Kidney (tissue), 13 donors: ENCODE measurements at regions not wholly inside any gene's neighbourhood (a gene's known extent, or its start where the extent isn't known, plus 50 kb on each side); places are given as distances from the start of the nearest gene placed in this dataset.

Source experiments
- DNase-seq, 5 donors: peaks; one replicate each; pipeline ENCODE4 v3.0.0-alpha.2; 2013 to 2020
- FAIRE-seq: peaks from 2 replicates; lab custom pipeline; 2012; peaks lifted over from hg19 to GRCh38; lab: Jason Lieb, UNC
- H3K27ac ChIP-seq, 2 donors: one replicate each; pipeline ENCODE4 v1.7.0; 2013; ENCODE audit warnings: low read depth in 2 of 2, low read length in 2 of 2, inconsistent platforms in 1 of 2
- H3K27me3 ChIP-seq: one replicate; pipeline ENCODE4 v1.7.1; 2013; ENCODE audit warnings: low read length, inconsistent platforms; ENCODE audit not compliant: control insufficient read depth, insufficient read depth
- H3K36me3 ChIP-seq, 3 donors: one replicate each; pipeline versions ENCODE4 v1.7.0 to v1.7.1; 2013; ENCODE audit warnings: low read length in 3 of 3, control low read depth in 1 of 3, inconsistent platforms in 1 of 3; ENCODE audit not compliant: insufficient read depth in 3 of 3, control insufficient read depth in 2 of 3
- H3K4me1 ChIP-seq, 3 donors: one replicate each; pipeline versions ENCODE4 v1.7.0 to v1.7.1; 2013; ENCODE audit warnings: low read length in 3 of 3, inconsistent platforms in 1 of 3, low read depth in 1 of 3; ENCODE audit not compliant: control insufficient read depth in 2 of 3, insufficient read depth in 2 of 3
- H3K4me3 ChIP-seq, 3 donors: one replicate each; pipeline versions ENCODE4 v1.7.0 to v1.8.1; 2013; ENCODE audit warnings: low read length in 3 of 3, control low read depth in 1 of 3, inconsistent platforms in 1 of 3
- H3K9ac ChIP-seq, 3 donors: one replicate each; pipeline versions ENCODE4 v1.7.0 to v1.7.1; 2013; ENCODE audit warnings: low read length in 3 of 3, control low read depth in 1 of 3, inconsistent platforms in 1 of 3
- H3K9me3 ChIP-seq, 3 donors: one replicate each; pipeline versions ENCODE4 v1.7.0 to v1.7.1; 2013; ENCODE audit warnings: low read length in 3 of 3, control low read depth in 1 of 3, inconsistent platforms in 1 of 3; ENCODE audit not compliant: control insufficient read depth in 2 of 3, insufficient read depth in 1 of 3
- intact Hi-C: fragments of 100-400 bp; cut with DNase I; formaldehyde crosslinking; loops from one replicate; pipeline ENCODE4 v1.11.1; 2022
- TF ChIP-seq, protein P1 (sequence below): IDR thresholded peaks from 3 replicates; pipeline ENCODE4 v1.5.1; 2012; ENCODE audit warnings: mild to moderate bottlenecking, moderate library complexity, borderline replicate concordance; ENCODE audit not compliant: insufficient read depth; ENCODE audit errors: extremely low read depth
- donor health status: control.
- donor health status: control.
- donor health status: control.
- donor health status: control.
- donor health status: control.
- donor health status: DM: yes; HTN: yes; CAD: no.
- donor health status: Normal renal cell carcinoma (clear cell type).

DNA sequence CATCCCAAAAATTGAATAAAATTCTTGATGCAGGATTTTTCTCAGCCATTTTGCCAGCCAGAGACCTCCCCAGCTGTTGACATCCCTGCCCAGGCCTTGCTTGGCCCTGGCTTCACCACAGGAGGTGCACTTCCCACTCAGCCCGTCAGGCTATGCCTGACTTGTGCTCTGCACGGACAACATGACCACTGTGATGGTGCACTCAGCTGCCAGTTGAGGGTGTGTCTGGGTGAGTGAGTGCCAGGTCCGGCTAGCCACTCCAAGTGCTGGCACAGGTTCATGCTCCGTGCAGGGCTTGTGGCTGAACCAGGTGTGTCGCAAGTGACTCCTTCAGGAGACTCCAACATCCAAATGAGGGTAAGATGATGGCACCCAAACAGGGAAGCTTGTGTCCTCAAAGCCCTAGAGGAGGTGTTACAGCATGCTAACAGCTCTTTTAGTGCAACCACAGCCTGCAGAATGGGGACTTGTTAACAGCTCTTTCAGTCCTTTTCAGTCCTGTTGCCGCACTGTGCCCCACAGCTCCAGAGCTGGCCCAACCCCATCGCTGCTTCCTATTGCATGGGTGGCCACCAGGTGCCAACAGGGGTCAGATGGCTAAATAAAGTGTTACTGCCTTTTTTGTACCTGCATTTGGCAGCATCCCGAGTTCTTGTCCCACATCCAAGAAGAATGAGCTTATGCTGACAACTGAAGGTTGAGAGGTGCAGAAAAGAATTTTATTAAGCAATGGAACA, 380.7 kb downstream of the SLITRK5 start:
- TF ChIP-seq, protein P1, sequence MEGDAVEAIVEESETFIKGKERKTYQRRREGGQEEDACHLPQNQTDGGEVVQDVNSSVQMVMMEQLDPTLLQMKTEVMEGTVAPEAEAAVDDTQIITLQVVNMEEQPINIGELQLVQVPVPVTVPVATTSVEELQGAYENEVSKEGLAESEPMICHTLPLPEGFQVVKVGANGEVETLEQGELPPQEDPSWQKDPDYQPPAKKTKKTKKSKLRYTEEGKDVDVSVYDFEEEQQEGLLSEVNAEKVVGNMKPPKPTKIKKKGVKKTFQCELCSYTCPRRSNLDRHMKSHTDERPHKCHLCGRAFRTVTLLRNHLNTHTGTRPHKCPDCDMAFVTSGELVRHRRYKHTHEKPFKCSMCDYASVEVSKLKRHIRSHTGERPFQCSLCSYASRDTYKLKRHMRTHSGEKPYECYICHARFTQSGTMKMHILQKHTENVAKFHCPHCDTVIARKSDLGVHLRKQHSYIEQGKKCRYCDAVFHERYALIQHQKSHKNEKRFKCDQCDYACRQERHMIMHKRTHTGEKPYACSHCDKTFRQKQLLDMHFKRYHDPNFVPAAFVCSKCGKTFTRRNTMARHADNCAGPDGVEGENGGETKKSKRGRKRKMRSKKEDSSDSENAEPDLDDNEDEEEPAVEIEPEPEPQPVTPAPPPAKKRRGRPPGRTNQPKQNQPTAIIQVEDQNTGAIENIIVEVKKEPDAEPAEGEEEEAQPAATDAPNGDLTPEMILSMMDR: no peak
- DNase-seq (peak in 1 of 5 donors; percentile 38), FAIRE-seq (no peak)
- H3K9ac ChIP-seq: no peak overlapping the region
- H3K9me3 ChIP-seq: peaks cover 0 to 4% (median 2%) of the 10 kb centered on the region in 3 donors
- intact Hi-C loops: no loop called here
- no peaks in the 10 kb centered on the region for H3K27me3 ChIP-seq
- no peaks in the 10 kb centered on the region for H3K36me3 ChIP-seq
- H3K4me3 ChIP-seq: no peak overlapping the region
- H3K4me1 ChIP-seq: no peaks in the 10 kb centered on the region
- H3K27ac ChIP-seq: no peak overlapping the region

DNA sequence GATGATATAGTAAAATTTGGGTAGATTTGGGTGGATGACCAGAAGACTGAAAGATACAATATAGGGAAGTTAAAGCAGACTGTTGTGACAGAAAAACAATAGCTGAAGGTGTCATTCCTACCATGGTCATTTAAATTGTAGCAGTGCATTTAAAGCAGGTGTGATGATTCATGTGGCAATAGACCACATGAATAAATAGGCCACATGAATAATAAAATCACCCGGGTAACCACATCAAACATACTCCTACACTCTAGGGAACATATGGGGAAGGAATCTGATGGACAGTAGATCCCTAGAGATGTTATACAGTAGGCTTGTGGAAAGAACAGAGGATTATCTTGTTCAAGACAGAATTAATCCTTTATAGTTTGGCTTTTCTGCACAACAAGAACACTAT, 392.6 kb downstream of the SLITRK5 start:
- H3K36me3 ChIP-seq: no peaks in the 10 kb centered on the region
- TF ChIP-seq, protein P1: no peak
- H3K27ac ChIP-seq: no peak overlapping the region
- DNase-seq (no peak), FAIRE-seq (no peak)
- H3K4me3 ChIP-seq: no peak overlapping the region
- no peaks in the 10 kb centered on the region for H3K9me3 ChIP-seq
- H3K27me3 ChIP-seq: no peaks in the 10 kb centered on the region
- intact Hi-C loops: no loop called here
- H3K4me1 ChIP-seq: no peaks in the 10 kb centered on the region
- no peak overlapping the region for H3K9ac ChIP-seq

DNA sequence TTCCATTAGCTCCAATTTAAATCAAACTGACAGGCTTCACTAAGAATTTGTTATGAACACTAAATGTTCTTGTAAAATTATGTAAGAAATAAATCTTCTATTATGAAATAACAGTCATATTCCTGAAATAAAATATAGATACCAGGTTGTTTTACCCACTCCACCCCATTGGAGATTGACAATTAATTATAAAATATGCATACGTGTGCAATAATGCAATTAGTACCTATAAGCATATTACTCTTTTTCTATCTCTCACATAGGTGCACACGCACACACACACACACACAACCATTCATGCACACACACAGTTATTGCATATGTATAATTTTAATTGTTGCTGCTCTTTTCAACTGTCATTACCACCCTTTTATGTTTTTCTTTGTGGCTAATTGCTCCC, 395.7 kb downstream of the SLITRK5 start:
- TF ChIP-seq, protein P1: no peak
- FAIRE-seq (no peak), DNase-seq (no peak)
- no peaks in the 10 kb centered on the region for H3K27me3 ChIP-seq
- H3K9me3 ChIP-seq: no peaks in the 10 kb centered on the region
- no peaks in the 10 kb centered on the region for H3K36me3 ChIP-seq
- intact Hi-C loops: no loop called here
- H3K4me3 ChIP-seq: no peak overlapping the region
- H3K4me1 ChIP-seq: no peaks in the 10 kb centered on the region
- no peak overlapping the region for H3K27ac ChIP-seq
- no peak overlapping the region for H3K9ac ChIP-seq

DNA sequence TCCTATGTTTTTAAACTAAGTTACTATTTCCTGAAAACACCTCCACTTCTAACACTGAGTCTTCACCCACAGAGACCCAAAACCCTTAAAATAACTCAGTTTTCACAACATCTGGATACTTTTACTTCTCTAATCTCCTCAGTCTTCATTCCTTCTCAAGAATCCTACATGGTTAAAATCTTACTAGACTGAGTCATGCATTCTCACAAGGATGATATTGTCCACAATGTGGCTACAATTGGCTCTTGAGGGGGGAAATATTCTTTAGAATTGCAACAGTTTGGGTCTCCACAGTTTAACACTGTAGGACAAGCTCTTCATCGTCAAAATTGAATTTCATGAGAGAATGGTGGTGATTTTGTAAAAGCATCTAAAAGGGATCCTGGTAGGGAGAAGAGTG, 397.1 kb downstream of the SLITRK5 start:
- no peaks in the 10 kb centered on the region for H3K4me1 ChIP-seq
- no peaks in the 10 kb centered on the region for H3K36me3 ChIP-seq
- H3K4me3 ChIP-seq: no peak overlapping the region
- no peaks in the 10 kb centered on the region for H3K9me3 ChIP-seq
- intact Hi-C loops: no loop called here
- no peak for FAIRE-seq
- no peaks in the 10 kb centered on the region for H3K27me3 ChIP-seq
- TF ChIP-seq, protein P1: no peak
- DNase-seq: no peak
- H3K9ac ChIP-seq: no peak overlapping the region
- H3K27ac ChIP-seq: no peak overlapping the region
